Body of pancreas (tissue), 4 donors: ENCODE measurements at regions not wholly inside any gene's neighbourhood (a gene's known extent, or its start where the extent isn't known, plus 50 kb on each side); places are given as distances from the start of the nearest gene placed in this dataset.
A peak's percentile ranks its signal among the peaks of the same experiment; 100 is the strongest.

Experiments used
- CTCF ChIP-seq, 7 experiments: fragments of 450-650 bp in 4 of 7; fragments of 200-600 bp in 3 of 7; sonication (generic) in 3 of 7; IDR thresholded peaks; one replicate each; pipeline ENCODE4 v1.5.1; 2016 to 2019; ENCODE audit warnings: antibody characterized with exemption in 7 of 7
- POLR2A ChIP-seq, 3 donors: fragments of 450-650 bp; IDR thresholded peaks; one replicate each; pipeline ENCODE4 v1.6.1; 2016; ENCODE audit warnings: antibody characterized with exemption in 3 of 3, mild to moderate bottlenecking in 2 of 3

GRCh38 chr22:48635816-48636215 is 1191.9 kb downstream of the BRD1 start:
- TF ChIP-seq POLR2A (IDR thresholded peaks at IDR 0.05) (peak in 1 of 3 donors; percentile 14), CTCF (IDR thresholded peaks at IDR 0.05) (no peak)
